LNCAP (cell line): ENCODE measurements at regions not wholly inside any gene's neighbourhood (a gene's known extent, or its start where the extent isn't known, plus 50 kb on each side); places are given as distances from the start of the nearest gene placed in this dataset.

Source experiments
- TF ChIP-seq, protein P1 (sequence below): fragments of 450-650 bp; IDR thresholded peaks from 2 replicates; pipeline ENCODE4 v1.5.1; 2017; ENCODE audit warnings: mild to moderate bottlenecking

- TF ChIP-seq, protein P1, sequence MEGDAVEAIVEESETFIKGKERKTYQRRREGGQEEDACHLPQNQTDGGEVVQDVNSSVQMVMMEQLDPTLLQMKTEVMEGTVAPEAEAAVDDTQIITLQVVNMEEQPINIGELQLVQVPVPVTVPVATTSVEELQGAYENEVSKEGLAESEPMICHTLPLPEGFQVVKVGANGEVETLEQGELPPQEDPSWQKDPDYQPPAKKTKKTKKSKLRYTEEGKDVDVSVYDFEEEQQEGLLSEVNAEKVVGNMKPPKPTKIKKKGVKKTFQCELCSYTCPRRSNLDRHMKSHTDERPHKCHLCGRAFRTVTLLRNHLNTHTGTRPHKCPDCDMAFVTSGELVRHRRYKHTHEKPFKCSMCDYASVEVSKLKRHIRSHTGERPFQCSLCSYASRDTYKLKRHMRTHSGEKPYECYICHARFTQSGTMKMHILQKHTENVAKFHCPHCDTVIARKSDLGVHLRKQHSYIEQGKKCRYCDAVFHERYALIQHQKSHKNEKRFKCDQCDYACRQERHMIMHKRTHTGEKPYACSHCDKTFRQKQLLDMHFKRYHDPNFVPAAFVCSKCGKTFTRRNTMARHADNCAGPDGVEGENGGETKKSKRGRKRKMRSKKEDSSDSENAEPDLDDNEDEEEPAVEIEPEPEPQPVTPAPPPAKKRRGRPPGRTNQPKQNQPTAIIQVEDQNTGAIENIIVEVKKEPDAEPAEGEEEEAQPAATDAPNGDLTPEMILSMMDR = no peak
Observed at GRCh38 chr13:36533806-36534205, 101.5 kb downstream of the CCNA1 start.

- TF ChIP-seq, protein P1 = no peak
Observed at GRCh38 chr13:36536546-36536945, 104.3 kb downstream of the CCNA1 start.

- TF ChIP-seq, protein P1 = no peak
Observed at GRCh38 chr13:36543671-36544070, 111.4 kb downstream of the CCNA1 start.

DNA sequence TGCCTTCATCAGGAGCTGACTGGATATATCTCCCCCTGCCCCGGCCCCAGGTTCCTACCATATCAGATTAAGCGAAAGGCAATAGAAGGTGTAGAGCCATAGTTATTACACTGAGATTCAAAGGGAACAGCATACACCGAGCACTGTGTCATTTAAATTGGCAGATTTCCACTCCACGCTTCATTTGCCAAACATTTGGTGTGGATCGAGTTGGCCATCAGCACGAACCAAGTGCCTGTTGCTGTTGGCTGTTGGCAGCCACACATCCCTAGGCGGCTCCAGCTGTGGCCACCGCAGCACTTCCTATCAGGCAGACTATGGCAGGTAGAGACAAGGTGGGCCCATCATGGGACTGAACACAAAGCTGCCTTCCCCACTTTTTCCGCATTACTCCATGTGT is 115.8 kb downstream of the CCNA1 start:
- TF ChIP-seq, protein P1 = no peak

DNA sequence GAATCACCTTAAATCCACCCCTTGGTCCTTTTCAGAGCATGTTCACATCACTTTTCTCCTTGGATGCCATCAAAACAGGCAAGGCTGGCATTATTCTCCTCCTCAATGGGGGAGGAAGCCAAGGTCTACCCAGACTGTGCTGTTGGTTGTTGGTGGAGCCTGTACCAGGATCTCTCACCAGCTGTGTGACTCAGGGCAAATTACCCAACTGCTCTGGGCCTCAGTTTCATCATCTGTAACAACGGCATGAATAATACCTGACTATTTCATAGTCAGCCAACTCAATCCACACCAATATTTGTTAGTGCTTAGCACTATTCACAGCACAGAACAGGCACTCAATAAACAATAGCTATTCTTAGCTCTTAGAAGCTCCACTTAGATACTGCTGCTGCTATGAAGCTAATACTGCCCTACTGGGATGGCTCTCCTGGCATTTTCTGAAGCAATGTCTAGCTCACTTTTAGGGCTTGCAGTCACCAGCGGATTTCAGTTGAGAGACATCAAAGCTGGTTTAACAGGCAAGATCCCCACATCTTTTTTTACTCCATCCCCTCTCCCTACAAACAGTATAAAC is 116.9 kb downstream of the CCNA1 start:
- TF ChIP-seq, protein P1 = no peak

DNA sequence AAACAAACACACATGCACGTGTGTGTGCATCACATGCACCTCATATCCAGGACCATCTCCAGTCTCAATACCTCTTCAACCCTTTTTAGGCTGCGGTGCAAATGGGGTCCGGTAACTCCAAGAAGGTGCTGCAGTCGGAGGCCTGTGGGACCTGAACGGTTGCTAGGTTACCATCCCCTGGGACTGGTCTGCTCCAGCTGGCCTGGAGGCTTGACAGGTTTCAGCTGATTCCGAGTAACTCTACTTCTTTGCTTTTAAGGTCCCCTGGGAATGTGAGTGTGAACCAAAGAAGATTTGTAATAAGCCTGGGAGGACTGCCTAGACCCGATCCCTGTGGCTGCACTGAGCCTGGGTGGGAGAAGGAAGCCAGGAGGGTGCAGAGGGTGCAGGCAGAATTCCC is 117.5 kb downstream of the CCNA1 start:
- TF ChIP-seq, protein P1 = no peak

DNA sequence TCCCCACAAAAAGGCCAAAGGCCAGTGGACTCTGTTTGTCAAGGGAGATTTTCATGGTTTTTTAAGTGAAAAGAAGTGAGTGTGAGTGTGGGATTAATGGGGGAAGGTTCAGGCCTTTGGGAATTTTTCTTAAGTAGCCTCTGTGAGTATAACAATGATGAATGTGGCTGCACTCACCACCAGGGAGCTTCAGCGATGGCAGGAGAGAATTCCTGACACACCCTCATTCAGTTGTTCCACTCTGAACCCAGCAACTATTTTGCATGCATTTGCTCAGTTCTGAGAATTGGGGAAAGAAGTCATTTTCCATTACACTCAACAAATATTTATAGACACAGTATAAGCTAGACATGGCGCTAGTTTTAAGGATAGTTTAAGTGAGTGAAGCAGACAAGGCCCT is 117.9 kb downstream of the CCNA1 start:
- TF ChIP-seq, protein P1 = no peak

- TF ChIP-seq, protein P1 = no peak
Observed at GRCh38 chr13:36551445-36551844, 119.2 kb downstream of the CCNA1 start.
